GM19035 (cell line): ENCODE measurements at regions not wholly inside any gene's neighbourhood (a gene's known extent, or its start where the extent isn't known, plus 50 kb on each side); places are given as distances from the start of the nearest gene placed in this dataset.
A peak's percentile ranks its signal among the peaks of the same experiment; 100 is the strongest.
"Not testable (repeated sequence)": the region's sequence is repeated elsewhere in the genome, so short reads cannot be mapped to it uniquely, and the experiment has no call there.

ENCODE experiments used
- ATAC-seq: cut with Tn5 transposase; IDR thresholded peaks from one replicate; pipeline ENCODE4 v1.9.1; 2021; ENCODE audit not compliant: unreplicated experiment

DNA sequence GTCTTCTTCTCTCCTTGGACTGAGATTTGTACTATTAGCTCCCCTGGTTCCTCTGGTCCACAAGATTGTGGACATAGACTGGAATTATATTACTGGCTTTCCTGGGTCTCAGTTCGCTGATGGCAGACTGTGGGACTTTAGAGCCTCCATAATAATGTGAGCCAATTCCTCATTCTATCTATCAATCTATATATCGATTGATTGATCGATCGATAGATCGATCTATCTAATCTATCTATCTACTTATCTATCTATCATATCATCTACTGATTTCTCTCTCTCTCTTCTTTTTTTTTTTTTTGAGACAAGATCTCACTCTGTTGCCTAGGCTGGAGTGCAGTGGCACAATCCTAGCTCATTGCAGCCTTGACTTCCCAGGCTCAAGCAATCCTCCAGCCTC is 51.5 kb upstream of the DDR1 start:
- no peak for ATAC-seq

DNA sequence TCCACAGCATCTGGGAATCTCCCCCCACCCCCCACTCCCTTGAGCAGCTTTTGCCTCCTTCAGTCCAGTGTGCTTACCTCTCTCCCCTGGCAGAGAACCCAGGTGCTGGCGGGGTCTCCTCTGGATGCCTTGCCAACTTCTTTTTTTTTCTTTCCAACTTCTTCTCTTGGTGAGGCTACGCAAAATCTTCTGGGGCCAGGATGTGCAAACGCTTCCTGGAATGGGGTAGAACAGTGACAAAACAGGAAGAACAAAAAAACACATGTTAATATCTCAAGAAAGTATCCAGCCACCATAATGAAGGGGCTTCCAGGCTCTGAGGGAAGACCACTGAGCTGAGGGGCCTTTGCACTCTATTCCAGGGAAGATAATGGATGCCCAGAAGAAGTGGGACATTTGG is 53.9 kb upstream of the DDR1 start:
- no peak for ATAC-seq

DNA sequence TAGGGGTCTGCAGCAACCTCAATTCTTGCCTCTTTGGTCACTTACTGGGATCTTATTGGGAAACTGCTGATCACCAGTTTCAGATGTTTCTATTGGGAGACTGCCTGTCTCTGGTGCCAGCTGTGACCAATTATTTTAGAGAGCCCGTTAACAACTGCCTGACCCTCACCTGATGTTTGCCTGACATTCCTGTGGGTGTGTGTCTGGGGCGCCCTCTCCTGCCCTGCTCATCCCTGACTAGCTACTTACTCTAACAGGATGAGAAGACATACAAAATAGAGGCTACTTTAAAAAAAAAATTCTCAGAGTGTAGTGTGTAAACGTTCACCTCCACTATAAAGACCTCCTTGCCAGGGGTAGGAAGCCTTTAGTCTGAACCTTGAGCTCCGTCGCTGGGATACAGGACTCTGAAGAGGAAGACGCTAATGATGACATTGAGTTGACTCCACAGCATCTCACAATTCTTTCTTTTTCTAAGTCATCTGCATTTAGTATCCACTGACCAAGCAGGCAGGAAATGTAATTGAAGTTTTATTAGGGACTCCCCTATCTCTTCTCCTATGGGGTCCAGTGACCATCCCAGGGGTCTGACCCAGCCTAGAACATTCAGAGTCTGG is 54.6 kb upstream of the DDR1 start:
- ATAC-seq = no peak

DNA sequence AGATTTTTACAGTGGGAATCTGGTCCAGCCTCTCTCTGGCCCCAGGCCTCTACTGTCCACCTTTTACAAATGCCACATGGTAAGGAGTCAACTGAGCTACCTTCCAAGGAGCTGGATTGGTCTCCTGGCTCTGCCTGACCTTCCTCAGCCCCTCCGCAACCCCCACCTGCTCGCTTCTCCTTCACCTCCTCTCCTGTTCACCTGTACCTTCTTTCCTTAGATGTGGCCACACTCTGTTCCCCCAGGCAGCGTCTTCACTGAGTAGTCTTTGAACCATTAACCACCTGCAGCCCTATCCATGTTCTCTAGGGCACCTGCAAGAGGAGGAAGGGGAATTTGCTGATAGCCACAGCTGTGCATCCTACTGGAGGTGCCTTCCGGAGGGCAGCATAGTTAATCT is 55.3 kb upstream of the DDR1 start:
- ATAC-seq = no peak

DNA sequence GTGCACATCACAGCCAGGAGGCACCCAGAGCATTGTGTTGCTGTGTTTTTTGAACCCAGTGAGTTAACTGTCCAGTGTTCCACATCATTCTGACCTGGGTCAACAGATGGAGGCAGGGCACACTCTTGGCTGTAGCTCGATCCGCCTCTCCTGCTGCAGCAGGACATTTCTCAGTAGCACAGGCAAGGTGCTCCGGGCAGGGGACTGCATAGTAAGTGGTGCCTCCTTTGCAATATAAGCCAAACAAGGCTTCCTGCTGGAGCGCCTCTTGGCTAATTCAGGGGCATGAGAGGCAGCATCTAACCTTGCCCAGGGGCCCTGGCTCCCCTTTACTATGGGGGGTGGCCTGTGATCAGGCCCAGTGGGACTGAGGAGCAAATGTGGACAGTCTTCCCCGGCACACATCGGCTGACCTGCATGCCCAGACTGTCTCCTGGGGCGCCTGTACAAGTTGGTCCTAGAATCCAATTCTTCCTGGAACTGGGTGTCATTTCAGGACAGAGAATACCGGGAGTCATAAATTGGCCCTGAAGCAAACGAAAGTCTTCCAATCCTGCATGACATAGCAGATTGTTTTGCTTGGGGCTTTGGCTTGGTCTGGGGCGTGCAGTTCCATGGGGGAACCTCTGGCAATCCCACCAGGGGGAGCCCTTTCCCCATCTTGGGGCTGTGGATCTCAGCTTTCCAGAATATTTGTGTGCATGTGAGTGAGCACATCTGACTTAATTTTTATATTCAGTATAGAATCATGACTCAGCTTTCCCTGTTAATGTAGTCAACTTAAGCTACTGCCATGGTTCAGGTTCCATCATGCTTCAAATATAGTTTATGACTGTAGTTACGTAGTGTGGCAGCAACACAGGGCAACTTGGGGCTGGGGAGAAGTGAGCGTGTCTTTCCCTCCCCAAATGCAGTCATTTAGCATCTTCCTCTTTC is 56.0 kb upstream of the DDR1 start:
- ATAC-seq = no peak

DNA sequence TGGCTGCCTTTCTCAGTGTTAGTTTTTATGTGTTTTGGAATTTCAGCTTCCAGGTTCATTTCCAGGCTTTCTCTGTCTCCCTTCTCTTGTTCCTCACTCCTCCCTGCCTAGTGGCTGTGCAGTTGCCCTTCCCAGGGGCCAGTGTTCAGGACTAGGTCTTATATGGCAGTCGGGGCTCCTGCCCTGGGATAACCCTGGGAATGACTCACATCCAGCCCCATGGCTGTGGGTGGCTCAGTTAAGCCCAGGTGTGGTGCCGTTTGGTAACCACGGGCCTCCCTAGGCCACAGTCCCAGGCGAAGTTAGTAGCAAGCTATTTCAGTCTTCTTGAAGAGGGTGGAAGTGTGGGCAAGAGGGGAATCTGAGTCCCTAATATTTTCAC is 57.4 kb upstream of the DDR1 start:
- ATAC-seq = no peak

DNA sequence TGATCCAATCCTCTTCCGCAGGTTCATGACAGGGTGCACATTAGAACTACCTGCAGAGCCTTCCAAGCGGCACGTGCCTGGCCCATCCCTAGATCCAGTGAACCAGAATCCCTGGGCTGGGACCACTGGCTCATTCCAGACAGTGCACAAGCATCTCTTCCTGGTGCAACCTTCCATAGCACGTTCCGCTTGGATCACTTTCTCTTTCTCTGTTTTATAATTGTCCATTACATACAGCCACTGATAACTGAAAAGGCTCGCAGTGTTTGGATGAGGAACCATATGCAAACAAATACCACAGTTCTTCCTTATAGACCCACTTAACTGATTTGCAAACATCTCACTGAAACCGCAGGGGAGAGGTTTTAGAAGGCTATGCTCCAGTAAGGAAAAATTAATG is 59.6 kb upstream of the DDR1 start:
- no peak for ATAC-seq

DNA sequence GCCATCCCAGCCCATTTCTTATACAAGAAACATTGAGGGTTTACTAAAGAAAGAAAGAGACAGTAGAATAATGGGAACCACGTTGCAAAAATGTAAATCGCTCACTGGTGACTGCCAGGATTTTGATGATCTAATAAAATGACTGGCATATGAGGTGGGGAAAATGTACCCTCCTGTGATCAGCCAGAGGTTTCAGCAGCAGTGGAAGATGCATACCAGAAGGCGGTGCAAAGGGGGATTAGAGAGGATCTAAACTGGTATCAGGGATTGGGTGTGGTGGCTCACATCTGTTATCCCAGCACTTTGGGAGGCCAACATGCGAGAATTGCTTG is 60.8 kb upstream of the DDR1 start:
- no peak for ATAC-seq

DNA sequence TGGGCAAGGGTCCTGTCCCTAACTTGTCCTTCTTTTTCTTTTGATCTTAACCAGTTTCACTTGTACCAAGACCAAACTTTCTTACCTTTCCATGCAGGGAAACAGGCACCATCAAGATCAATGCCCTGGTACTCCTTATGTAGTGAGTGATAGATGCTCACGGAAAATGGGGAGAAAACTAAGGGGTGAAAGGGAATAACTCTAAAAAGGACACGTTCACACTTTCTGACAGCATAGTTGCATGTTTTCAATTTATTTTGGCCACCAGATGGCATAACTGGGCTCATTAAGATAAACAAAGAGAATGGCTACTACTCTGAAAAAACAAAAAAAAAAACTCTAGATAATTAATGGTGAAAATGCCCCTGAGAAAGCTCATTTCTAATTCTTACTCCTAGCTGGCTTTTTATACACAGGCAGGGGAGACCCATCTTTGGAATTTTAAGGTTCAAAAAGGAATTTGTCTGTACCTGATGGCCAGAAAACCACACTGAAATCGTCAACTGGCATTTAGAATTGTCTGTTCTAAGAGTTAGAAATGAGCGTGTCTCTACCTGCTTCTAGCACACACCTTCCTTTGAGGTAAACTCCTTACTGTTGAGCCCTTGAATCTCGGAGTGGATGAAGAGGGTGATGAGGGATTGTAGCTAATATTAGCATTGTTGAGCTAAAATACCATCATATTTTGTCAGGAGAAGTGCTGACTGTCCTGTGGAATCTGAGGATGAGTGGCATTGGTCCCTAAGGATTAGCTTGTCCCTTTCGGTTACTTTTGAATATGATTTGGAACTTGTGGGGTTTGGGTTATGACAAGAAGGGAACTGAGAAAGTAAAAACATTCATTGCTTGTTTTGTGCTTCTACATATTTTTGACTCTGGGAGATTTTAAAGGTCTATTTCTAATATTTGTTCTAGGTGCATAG is 62.2 kb upstream of the DDR1 start:
- ATAC-seq = no peak

DNA sequence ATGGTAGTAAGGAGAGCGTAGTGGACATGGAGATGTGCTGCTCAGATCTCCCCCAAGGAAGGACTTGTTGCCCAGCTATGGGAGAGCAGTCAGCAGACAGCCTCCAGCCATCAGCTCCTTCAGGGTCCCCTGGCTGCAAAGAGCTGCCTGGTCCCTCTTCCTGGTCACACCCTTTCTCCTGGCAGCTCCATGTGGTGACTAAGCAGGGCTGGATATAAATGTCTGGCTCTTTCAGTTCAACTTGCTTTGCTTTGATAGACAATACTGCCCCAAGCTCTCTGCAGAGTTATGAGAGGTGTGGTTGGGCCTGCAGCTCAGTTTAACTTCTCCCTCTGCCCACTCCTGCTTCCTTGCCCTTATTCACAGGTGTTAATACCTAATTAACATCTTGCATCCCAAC is 64.1 kb upstream of the DDR1 start:
- ATAC-seq = no peak

DNA sequence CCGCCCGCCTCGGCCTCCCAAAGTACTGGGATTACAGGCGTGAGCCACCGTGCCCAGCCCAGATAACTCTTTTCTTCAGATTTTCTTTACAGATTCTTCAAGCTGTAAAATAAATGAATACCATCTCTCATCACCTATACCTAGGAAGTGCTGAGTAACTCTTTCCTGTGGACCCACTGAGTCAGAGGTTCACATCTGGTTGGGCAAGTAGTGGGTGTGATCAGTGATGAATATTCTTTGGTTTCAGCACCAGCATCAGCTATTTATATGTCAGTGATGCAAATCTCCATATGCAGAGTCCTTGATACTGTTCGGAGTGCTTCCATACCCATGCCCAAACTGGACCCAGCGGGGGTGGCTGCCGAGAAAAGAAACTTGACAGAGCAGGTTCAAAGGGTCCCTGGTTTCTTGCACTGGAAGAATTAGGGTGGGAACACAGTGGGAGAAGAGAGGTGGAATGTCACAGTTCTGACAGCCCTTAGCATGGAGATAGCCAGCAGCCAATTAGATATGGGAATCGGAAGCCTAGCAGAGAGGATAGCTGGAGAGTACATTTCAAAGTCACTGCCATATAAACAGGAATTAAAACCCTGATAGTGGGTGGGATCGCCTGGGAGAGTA is 64.9 kb upstream of the DDR1 start:
- ATAC-seq = no peak

DNA sequence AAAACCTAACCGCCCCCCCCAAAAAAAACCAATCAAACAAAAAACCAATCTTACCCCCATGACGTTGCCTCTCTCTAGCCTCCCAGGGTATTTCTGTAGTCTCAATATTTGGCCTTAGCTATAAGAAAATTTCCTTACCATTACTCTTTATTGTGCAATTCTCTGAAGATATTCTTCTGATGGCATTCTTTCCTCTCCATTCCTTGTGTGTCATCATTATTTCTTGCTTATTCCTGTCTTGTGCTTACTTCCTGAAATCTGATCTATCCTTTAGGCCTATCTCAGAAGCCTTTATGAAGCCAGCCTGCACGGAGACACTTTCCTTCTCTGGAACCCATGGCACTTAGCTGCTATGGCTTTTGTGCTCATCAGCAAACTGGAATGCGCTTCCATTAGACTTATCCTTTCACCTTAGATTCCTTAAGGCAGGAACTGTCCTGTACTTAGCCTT is 65.9 kb upstream of the DDR1 start:
- ATAC-seq = no peak

DNA sequence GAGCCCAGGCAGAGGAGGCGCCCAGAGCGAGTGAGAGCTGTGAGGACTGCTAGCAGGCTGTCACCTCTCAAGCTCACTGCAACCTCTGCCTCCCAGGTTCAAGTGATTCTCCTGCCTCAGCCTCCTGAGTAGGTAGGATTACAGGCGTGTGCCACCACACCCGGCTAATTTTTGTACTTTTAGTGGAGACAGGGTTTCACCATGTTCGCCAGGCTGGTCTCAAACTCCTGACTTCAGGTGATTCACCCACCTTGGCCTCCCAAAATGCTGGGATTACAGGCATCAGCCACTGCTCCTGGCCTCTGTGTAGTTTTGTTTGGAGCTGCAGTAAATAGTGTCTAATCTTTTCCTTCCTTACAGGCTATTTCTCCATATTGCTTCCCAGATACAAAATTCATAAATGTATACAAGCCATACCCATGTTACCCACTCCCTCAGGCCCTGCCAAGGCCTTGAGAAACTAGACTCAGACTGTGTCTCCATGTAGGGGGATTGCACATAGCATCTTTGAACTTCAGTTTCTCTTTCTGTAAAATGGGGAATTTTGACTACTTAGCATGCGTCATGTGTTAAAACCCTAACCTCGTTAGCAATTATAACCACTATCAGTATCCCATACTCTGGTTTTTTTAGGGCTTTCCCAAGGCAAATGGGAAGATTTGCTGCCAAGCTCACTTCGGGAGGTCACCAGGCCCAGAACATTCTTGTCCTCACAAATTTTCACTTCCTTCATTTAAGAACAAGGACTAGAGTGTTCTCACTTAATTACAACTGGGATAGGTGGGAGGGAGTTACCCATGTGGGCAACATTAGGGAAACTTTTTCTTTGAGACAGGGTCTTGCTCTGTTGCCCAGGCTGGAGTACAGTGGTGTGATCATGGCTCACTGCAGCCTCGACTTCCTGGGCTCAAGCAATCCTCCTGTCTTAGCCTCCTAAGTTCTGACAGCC is 67.3 kb upstream of the DDR1 start:
- ATAC-seq = no peak

DNA sequence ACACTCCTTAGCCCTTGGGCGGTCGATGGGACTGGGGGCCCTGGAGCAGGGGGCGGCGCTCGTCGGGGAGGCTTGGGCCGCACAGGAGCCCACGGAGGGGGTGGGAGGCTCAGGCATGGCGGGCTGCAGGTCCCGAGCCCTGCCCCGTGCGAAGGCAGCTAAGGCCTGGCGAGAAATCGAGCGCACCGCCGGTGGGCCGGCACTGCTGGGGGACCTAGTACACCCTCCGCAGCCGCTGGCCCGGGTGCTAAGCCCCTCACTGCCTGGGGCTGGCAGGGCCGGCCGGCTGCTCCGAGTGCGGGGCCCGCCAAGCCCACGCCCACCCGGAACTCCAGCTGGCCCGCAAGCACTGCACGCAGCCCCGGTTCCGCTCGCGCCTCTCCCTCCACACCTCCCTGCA is 68.0 kb upstream of the DDR1 start:
- ATAC-seq = not testable (repeated sequence)

DNA sequence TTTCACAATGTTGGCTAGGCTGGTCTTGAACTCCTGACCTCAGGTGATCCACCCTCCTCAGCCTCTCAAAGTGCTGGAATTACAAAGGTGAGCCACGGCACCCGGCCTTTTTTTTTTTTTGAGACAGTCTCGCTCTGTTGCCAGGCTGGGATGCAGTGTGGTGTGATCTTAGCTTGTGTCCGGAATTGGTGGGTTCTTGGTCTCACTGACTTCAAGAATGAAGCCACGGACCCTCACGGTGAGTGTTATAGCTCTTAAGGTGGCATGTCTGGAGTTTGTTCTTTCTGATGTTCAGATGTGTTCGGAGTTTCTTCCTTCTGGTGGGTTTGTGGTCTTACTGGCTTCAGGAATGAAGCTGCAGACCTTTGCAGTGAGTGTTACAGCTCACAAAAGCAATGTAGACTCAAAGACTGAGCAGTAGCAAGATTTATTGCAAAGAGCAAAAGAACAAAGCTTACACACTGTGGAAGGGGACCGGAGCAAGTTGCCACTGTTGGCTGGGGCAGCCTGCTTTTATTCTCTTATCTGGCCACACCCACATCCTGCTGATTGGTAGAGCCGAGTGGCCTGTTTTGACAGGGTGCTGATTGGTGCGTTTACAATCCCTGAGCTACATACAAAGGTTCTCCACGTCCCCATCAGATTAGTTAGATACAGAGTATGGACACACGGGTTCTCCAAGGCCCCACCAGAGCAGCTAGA is 69.1 kb upstream of the DDR1 start:
- not testable (repeated sequence) for ATAC-seq

DNA sequence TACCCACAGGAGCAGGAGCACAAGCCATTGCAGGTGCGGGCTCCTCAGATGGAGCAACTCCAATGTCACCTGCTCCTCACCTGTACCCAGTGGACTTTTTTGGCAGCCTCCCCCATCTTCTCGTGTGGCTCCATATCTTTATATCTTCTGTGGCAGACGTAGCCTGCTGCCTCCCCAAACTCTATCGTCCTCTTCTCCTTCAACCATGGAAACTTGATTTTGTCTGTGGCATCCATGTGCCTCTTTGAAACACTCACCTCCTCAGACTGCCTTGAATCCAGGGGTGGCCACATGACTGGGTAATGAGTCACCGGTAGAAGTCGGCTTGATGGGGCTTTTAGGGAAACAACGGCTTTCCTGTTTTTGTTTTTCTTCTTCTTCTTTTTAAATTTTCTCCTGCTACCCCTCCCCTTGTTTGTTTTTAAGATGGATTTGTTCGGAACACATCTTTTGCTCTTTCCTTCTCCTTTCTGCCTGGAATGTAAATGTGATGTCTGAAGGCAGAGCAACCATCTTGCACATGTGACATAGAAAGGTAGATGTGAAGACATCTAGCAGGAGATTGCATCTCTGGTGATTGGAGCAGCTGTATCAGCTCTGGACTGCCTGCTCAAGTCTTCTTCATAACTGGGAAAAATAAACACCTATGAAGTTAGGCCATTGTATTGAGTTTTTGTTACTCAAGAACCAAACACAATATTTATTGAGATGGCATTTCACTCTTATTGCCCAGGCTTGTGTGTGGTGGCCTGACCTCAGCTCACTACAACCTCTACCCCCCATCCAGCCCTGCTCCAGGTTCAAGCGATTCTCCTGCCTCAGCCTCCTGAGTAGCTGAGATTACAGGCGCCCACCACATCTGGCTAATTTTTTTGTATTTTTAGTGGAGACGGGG is 69.9 kb upstream of the DDR1 start:
- ATAC-seq = no peak

DNA sequence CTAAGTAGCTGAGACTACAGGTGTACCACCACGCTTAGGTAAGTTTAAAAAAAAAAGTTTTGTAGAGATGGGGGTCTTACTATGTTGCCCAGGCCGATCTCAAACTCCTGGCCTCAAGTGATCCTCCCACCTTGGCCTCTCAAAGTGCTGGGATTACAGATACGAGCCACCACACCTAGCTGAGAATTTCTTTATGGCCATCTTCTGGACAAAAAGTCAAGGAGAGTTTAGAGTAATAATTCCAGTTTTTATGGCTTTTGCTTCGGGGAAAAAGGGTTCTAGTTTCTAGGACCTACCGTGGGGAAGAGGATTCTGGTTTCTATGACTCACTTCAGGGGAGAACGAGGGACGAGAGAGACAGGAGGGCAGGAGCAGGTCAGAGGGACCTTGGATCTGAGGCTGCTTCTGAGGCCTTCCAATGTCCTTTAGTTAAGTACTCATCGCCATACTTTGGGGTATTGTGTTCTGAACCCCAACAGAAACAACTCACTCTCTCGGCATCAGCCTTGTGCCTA is 69.3 kb upstream of the IER3 start:
- no peak for ATAC-seq

DNA sequence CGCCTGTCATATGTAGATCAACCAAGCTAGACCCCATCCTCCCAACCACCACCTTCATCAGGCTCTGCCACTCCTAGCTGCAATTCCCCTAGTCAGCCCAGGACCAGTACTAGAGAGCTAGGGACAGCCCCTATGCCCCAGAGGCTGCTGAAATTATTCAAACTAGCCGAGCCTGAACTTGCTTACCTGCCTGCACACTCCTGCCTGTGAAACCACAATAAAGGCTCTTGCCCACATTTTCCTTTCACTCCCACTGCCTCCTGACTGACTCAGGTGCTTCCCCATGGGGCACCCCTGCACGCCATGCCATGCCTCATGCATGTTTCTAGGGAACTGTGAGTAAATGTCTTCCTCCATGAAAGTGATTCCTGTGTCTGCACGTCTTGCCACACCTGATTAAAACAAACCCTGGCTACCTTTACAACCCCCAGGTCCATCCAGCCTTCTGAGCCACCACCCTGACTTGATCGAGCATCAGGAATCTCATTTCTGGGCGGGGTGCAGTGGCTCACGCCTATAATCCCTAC is 66.5 kb upstream of the IER3 start:
- peak; percentile 93 for ATAC-seq
